ENCODE measurements at regions not wholly inside any gene's neighbourhood (a gene's known extent, or its start where the extent isn't known, plus 50 kb on each side); places are given as distances from the start of the nearest gene placed in this dataset.

DNA sequence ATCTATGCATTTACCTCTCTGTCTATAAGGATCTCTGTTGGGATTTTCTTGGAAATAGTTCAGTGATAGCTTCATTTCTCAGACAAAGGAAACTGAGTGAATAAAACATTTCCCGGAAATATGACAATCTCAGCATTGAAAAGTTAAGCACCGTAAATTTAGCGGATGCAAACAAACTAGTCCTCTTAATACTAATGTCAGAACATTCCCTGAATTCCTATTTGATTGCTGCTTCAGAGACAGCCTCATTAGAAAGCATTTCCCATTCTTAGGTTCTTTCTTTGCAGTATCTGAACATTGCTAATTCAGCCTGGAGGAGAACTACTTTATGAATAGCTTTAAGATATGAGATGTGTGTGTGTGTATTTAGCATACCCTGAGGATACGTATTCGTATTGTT lies 101.3 kb downstream of the NR2F2 start:
- TF ChIP-seq, protein P1, sequence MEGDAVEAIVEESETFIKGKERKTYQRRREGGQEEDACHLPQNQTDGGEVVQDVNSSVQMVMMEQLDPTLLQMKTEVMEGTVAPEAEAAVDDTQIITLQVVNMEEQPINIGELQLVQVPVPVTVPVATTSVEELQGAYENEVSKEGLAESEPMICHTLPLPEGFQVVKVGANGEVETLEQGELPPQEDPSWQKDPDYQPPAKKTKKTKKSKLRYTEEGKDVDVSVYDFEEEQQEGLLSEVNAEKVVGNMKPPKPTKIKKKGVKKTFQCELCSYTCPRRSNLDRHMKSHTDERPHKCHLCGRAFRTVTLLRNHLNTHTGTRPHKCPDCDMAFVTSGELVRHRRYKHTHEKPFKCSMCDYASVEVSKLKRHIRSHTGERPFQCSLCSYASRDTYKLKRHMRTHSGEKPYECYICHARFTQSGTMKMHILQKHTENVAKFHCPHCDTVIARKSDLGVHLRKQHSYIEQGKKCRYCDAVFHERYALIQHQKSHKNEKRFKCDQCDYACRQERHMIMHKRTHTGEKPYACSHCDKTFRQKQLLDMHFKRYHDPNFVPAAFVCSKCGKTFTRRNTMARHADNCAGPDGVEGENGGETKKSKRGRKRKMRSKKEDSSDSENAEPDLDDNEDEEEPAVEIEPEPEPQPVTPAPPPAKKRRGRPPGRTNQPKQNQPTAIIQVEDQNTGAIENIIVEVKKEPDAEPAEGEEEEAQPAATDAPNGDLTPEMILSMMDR (IDR thresholded peaks at IDR 0.05 in 4 of 5, conservative IDR thresholded peaks at IDR 0.05 in 1 of 5), result no peak
- no peak for TF ChIP-seq POLR2A (IDR thresholded peaks at IDR 0.05)

Measured in gastrocnemius medialis (tissue), 4 donors.